NCI-H345 treated with DMSO at 0.1 percent for 48 hours (cell line): ENCODE measurements at regions not wholly inside any gene's neighbourhood (a gene's known extent, or its start where the extent isn't known, plus 50 kb on each side); places are given as distances from the start of the nearest gene placed in this dataset.
"Not testable (repeated sequence)": the region's sequence is repeated elsewhere in the genome, so short reads cannot be mapped to it uniquely, and the experiment has no call there.

Source experiments
- DNase-seq: peaks from one replicate; lab custom pipeline; 2025; ENCODE audit not compliant: unreplicated experiment; lab: John Stamatoyannopoulos, UW

DNA sequence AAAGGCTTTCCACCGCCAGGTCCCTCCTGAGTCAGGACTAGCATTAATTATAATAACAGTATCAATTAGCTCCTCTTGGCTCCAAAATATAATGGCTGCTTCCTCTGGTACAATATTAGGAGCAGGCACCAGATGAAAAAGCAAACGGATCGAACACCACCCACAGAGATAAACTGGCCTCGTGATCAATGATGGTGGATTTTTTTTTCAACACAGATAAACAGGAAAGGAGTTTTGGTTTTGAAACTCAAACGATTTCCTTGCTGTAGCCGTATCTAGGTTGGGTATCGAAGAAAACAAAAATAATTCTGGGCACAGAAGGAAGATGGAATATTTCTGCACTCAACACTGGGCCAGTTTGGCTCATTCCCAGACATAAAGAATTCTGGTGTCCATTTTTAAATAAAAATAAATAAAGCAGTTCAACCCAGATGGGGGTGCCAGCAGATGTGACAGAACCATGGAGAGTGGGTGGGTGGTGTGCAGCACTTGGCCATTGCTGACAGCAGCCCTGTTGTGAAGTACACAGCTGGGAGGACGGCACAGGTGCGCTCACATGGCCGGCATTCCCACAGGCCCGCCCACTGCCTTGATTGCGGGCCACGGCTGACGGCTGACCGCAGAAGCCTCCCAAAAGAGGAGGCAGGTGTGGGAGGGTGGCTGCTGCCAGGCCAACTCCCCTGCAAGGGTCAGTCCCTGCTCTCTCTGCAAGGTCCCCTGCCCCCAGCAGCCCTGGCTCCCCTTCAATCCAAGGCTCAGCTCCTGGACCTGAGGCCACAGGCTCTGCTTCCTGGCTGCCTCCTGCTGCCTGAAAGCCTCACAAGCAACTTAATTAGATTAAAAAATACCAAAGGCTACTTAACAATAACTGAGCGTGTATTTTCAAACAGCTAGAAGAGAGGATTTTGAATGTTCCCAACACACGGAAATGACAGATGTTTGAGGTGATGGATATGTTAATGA, 351.9 kb upstream of the ID2 start:
- no peak for DNase-seq

DNA sequence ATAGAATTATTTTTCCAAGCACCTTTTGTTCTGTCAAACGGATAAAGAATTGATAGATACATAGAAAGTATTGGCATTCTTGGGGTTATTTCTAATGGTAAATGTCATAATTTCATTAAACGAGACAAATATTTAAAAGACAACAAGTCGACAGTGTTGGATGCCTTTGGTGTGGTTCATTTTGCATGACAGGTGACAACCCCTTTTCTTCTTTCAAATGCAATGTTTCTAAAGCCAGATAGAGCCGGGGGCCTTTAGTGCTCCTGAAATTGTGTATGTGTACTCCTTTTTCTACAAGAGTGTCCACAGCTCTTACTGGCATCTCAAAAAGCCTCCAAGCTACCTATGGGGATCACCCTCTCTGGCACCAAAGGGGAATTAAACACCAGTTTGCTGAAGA, 350.8 kb upstream of the ID2 start:
- no peak for DNase-seq

DNA sequence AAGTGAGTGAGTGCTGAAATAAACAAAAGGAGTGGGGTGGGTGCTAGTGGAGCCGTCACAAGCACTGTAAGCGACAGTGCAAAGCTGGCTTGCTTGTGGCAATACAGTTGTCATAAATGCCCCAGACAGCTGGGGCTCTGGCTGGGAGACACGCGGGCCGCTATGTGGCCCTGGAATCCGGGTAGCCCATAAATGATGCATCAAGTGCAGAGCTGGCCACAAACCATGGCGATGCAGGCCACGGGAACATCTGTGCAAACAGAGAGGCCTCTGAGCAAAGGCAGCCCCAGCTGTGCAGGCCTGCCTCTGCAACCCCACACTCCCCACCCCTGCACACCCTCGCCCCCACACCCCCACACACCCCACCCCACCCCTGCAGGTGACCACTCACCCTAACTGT, 349.2 kb upstream of the ID2 start:
- peak; percentile 30 for DNase-seq

DNA sequence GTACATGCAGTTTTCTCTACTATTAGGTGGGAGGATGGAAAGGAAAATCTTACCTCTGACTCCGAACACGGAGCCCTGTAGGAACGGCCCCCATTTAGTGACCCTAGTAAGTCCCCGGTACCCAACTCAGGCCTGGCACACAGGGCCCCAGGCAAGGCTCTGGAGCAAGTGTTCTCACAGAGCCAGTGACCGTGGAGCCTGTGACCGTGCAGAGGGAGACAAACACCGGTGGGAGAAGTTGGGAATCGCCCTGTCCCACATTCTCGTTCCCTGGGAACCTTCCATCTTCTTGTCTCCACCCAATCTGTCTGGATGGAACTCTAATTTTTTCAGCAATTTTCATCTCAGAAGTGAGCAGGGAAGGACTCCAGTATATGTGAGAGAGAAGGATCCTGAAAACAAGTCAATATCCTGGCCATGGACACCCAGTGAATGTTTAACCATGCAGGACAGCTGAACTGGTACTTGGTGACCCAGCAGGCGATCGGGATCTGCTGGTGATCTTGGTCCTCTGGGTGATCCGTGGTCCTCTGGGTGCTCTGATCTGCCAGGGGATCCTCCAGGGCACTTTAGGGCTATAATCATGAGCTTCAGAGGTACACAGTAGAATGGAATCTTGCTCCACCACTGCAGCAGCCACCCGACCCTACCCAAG, 348.6 kb upstream of the ID2 start:
- DNase-seq: no peak

DNA sequence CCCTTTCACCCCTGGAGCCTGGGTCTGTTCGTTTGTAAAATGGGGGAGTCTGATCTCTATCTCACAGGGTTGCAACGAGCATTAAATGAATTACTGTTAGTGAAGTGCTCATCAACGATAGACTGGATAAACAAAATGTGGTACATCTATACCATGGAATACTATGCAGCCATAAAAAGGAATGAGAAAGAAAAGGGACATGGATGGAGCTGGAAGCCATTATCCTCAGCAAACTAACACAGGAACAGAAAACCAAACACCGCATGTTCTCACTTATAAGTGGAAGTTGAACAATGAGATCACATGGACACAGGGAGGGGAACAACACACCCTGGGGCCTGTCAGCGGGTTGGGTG, 348.0 kb upstream of the ID2 start:
- not testable (repeated sequence) for DNase-seq

DNA sequence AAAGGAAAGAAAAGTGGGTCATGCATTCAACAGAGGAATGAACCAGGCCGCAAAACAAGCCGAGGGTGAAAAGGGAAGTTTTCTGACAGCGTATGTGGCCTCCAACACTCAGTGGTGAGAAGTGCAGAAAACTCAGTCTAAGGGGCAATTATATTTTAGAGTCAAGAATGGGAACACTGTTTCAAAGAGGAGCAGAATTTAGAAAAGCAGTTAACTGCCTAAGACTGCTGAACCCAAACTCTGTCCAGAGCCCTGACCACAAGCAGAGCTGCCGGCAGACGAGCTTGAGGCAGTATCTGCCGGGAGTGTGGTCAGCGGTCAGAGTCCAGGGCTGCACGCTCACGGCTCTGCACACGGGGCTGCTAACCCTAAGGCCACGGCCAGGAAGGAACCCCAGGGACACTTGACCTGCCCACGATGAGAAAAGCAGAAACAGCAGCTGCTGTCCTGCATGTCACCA, 347.0 kb upstream of the ID2 start:
- no peak for DNase-seq

DNA sequence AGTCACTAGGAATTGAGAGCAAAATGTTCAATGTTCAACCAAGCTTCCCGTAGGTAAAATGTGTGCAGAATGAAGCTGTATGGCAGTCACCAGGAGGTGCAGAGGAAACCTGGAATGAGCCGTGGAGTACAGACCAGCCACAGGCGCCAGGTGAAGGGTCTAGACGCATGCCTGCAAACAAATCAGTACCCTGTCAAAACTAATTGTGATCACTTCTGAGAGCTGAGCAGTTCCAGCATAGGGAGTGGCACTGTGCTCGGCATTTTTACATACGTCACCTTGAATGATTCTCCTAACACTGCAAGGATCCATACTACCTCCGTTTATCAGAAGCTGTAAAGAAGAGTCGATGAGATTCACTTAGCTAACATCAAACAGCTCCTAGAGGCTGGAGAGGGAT, 346.1 kb upstream of the ID2 start:
- no peak for DNase-seq

DNA sequence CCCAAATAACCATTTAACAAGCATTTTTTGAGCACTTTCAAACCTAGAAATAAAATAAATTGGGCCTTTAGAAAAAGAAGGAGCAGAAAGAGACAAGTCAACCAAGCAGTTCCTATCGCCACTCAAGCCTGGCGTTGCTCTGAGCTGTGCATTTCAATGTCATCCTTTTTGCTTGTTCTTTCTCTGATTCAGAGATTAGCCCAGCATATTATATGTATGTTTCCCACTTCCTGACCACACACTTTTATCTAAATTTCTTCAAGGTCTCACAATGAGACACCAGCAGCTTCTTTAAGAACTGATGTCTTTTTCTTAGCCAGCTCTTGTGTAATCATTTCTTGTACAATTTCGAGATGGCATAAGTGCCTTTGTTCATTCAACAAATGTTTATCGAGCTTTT, 344.5 kb upstream of the ID2 start:
- DNase-seq: no peak

DNA sequence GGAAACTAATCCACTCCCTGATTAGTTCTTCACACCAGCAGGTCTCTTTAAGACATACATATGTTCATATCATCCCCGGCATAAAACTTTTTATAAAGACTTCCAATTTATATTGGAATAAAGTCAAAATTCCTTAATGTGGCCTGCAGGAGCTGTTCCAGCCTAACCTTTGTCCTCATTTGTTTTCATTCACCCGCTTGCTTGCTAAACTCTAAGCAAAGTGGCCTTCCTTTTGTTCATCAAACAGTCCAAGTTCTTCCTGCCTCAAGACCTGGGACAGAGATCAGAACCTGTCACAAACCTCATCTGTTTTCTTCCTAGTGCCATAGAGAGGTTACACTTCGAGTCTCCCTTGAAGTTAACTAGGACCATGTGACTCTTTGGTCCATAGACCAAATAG, 339.4 kb upstream of the ID2 start:
- no peak for DNase-seq

DNA sequence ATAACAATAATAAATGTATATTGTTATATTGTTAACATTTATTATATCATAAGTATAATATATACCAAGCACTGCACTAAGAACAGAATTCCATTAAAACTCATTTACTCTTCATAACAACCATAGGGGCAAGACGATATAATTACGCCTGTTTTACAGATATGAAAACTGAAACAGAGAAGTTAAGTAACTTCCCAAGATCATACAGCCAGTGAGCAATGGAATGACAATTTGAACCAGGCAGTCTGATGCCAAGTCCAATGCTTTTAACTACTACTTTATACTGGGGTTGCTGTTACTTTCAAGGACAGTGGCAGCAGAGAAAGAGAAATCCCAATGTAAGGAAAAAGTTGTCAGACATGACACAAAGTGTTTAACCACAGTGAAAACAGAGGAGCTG, 338.8 kb upstream of the ID2 start:
- DNase-seq: no peak

DNA sequence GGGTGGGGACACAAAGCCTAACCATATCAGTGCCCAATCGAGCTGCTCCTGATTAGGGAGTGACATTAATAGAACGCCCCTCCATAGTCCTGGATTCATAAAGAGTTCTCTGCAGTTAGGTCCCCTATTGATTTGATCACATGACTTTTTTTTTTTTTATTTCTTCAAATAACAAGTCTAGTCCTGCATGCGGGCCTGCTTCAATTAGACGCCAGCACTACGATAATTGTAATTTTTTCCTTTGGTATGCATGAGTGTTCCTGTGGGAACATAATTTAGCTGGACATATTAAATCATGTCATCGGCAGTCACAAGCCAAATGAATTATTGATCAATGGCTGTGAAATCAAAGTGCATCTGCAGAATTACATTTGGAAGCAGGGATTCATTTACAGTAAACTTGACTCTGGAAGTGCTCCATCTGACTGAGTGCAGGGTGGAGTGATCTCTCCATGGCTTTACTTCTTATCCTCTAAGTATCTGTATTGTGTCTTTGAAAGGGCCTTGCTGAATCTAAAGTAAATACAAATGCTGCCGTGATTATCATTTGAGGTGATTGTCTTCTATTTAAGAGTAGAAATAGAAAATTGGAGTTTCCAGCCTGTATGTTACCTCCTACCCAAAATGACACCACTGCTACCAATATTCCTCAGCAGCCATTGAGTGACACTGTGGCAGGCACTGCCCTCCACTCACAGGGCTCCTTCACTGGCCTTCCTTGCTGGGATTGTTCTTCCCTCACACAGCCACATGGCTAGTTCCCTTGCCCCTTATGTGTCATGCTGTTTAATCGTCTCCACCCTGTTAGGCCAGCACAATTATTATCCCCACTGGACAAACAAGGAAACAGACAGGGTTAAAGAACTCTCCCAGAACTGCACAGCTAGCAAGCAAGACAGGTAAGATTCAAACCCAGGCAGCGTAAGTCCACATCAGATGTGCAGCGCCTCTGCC, 337.4 kb upstream of the ID2 start:
- no peak for DNase-seq

DNA sequence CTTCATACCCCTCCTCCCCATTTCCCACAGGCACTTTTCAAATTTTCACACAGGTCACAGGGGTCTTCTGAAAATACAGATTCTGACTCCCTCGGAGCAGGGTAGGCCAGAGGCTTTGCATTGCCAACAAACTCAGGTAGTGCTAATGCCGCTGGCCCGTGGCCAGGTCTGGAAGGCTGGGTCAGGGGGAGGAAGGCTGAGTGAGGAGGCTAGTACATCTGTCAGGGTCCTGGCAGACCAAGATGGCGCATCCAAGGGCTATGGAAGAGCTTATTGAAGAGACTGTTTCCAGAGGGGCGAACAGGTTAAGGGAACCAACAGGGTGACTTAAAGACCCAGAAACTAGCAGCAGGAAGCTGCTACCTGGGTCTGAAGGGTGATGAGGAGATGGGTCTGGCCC, 336.7 kb upstream of the ID2 start:
- DNase-seq: no peak

DNA sequence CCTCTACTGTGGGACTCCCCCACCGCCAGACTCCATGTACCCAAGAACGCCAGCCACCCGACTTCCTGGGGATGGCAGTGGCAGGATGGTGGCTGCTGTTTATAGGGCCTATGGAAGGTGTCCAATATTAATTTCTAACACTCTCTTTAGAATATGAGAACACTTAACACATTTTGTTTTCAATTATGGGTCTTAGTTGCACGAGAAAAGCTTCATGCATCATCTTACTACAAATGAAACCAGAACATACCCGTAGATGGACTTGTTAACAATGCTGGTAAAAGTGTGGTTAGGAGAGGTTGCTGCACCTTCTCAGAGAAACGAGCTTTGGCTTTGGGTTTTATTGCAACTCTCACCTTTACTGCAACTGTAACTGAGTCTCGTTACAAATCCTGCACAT, 335.6 kb upstream of the ID2 start:
- DNase-seq: no peak

DNA sequence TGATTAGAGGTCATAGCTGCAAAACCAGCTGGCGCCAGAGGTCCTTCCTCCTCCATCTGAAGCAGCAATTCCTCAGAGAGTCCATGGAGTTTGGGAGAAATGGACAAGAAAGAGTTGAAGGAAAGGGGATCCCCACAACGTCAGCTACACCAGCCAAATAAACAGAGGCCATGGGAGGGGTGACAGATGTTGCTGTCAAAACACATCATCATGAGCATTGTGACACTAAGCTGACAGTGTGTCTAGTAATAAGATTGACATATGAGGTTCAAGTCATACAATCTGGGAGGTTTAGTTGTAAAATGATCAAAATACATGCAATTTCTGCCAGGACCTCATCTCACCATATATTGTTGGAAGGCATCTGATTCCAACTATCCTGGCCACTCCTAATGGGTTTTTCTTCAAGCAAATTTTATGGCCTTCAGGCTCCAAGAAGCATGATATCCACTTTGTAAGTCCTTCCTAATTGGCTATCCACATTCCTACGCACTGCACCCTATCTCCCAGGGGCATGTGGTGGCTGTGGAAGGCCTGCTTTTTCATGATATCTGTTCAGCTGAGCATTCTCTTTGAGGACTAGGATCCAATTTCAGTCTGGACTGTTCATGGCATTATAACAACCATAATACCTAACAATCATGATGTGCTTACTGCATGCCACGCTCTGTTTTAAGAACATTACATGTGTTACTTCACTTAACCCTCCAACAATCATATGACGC, 335.0 kb upstream of the ID2 start:
- no peak for DNase-seq

DNA sequence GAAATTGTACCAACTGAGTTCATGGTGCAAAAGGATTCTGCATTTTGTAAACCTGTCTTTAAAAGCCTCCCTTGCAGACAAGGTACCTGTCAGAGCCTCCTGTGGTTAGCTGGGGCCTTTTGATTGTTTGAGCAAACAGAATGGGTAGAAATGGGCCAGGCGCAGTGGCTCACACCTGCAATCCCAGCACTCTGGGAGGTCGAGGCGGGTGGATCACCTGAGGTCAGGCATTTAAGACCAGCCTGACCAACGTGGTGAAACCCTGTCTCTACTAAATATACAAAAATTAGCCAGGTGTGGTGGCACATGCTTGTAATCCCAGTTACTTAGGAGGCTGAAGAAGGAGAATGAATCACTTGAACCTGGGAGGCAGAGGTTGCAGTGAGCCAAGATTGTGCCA, 332.9 kb upstream of the ID2 start:
- DNase-seq: not testable (repeated sequence)

DNA sequence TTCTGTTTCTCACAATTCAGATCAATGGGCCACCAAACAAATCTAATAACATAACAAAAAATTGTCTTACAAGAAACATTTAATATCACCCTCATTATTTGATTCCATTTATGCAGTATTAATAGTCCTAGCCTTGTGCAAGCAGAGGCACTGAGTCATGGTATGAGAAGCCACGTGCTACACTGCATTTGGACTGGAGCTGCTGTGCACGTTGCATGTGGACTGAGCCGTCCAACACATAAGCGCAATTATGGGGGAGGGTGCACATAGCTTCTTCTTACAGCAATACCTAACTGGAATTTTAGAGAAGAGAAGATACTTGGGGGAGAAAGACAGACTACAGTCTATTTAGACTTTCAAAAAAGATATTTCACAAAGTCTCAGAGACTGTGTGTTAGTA, 329.6 kb upstream of the ID2 start:
- no peak for DNase-seq

DNA sequence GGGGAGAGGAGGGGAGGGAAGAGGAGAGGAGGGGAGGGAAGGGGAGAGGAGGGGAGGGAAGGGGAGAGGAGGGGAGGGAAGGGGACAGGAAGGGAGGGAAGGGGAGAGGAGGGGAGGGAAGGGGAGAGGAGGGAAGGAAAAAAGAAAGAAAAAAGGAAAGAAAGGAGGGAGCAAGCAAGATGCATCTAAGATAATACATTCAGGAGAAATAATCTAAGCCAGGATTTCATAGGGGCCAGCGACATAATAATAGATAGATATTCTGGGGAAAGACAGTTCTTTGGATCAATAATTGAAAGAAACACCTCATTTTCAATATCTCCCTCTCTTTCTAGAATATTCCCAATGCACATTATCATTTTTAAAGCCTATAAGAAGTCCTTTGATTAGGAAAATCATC, 328.9 kb upstream of the ID2 start:
- no peak for DNase-seq

DNA sequence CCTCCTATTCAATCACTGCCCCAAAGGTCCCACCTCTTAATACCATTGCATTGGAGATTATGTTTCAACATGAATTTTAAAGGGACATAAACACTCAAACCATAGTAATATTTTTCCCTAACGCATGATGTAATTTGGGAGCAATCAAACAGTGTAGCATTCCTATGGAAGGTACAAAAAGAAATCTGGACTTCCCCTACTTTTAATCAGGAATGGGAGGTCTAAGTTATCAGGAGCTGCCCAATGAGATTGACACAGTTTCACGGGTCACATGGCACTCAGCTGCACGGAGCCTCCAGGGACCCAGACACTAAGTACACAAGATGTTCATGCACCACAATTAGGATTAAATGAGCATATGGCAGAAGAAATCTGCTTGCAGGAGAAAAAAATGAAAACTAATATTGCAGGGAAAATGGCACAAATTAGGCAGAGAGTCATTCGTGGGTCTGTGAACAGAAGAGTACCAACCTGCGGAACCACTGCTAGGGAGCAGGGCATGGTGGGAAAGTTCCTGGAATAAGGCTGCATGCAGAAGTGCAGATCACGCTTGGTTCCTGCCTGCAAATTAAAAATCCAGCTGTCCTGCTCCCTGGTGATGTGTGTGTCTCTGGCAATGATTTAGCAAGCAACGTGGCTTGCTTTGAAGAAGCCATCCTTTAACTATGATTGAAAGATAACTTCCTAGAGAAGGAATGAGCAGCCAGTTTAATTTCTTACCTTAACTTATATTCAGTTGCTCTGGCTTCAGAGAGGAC, 326.6 kb upstream of the ID2 start:
- DNase-seq: no peak

DNA sequence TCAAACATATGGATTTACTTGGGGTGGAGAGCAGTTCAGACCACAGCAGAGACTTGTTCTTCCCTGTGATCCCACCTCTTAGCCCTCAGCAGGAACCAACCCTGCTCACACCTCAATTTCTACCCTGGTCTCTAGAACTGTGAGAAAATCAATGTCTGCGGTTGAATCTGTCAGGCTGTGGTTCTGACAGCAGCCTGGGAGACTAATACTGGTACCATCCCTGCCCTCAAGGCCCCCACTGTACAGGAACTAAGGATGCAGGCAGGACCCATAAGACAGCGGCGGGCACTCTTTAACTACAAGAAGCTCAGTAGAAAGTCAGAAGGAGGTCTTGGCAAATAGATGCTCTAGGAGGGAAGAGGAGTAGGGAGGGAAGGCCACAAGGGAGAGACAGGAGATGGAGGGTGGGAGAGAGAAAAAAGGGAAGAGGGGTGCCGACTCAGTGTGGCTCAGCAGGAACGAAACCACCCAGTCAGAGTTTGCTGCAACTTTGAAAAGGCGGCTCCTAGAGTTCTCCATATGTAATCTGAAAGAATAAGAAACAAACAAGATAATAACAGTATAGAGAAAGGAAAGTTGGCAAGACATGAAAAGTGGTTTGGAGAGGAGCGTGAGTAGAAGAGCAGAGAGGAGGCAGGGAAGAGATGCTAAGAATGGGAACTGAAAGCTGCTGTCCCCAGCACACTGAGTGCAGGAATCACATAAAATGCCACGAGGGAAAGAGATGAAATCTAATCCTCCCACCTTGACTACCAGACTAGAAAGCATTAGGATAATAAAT, 323.9 kb upstream of the ID2 start:
- no peak for DNase-seq
